GM12874 (cell line): ENCODE measurements at regions not wholly inside any gene's neighbourhood (a gene's known extent, or its start where the extent isn't known, plus 50 kb on each side); places are given as distances from the start of the nearest gene placed in this dataset.

ENCODE experiments used
- TF ChIP-seq, protein P1 (sequence below): IDR thresholded peaks from 2 replicates; pipeline ENCODE4 v1.5.1; 2011; ENCODE audit warnings: low read depth, mild to moderate bottlenecking, control low read depth, low read length, moderate library complexity; ENCODE audit not compliant: insufficient read depth

DNA sequence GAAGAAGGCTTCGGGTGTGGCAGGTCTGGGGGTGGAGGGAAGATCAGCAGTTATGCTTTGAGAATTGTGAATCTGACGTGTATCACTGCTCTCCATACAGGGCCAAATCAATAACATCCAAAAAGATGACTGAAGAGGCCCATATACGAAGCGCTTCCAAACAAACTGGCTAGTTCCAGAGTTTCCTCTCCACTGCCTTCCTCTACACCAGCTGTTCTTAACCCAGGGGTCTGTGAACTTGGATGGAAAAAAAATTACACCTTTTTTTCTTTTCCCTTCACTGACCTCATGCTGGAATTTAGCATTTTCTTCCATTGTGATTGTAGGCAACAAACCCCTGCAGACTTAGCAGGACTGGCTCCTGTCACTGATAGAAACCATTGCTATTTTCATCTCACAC is 77.1 kb upstream of the NBL1 start:
- TF ChIP-seq, protein P1, sequence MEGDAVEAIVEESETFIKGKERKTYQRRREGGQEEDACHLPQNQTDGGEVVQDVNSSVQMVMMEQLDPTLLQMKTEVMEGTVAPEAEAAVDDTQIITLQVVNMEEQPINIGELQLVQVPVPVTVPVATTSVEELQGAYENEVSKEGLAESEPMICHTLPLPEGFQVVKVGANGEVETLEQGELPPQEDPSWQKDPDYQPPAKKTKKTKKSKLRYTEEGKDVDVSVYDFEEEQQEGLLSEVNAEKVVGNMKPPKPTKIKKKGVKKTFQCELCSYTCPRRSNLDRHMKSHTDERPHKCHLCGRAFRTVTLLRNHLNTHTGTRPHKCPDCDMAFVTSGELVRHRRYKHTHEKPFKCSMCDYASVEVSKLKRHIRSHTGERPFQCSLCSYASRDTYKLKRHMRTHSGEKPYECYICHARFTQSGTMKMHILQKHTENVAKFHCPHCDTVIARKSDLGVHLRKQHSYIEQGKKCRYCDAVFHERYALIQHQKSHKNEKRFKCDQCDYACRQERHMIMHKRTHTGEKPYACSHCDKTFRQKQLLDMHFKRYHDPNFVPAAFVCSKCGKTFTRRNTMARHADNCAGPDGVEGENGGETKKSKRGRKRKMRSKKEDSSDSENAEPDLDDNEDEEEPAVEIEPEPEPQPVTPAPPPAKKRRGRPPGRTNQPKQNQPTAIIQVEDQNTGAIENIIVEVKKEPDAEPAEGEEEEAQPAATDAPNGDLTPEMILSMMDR = no peak

- TF ChIP-seq, protein P1 = no peak
Observed at GRCh38 chr1:19564366-19564765, 79.0 kb upstream of the CAPZB start.

GRCh38 chr1:19563324-19564097 is 78.2 kb upstream of the CAPZB start:
- TF ChIP-seq, protein P1 = no peak

DNA sequence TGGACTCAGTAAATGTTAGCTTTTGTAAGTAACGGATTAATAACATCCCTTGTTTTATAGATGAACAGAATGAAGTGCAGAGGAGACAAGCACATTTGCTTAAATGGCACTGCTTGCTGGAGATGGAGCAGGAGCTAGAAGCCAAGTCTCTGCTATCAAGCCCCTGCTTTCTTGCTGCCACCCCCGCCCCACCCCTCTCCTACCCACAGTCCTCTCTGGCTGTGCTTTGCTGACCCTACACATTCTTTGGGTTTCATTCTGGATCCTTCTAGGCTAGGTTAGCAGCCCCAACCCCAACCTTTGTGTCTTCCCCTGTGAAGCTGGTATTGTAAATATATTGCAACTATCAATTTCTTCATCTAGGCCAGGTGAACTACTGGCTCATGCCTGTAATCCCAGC is 77.5 kb upstream of the CAPZB start:
- TF ChIP-seq, protein P1 = no peak

- TF ChIP-seq, protein P1 = no peak
Observed at GRCh38 chr1:19560480-19560879, 75.1 kb upstream of the CAPZB start.

DNA sequence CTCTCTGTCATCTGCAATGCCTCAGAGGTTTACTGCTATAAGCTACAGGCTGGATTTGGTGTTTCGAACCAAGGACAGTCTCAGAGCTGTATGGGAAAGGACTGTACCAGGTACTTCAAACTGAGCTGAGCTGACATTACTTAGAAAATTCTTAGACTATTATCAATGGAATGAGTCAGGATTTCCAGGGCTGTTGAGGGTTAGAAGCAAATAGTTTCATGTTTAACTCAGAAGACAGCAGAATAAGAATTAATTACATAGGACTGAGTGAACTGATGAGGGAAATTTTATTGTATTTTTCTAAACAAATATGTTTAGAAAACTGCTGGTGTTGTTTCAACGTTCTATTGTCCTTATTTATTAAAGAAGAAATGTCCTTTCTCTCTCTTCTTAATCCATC is 74.3 kb upstream of the CAPZB start:
- TF ChIP-seq, protein P1 = no peak

GRCh38 chr1:19557609-19558051 is 72.3 kb upstream of the CAPZB start:
- TF ChIP-seq, protein P1 = no peak
